Suprapubic skin (tissue), 3 donors: ENCODE measurements at regions not wholly inside any gene's neighbourhood (a gene's known extent, or its start where the extent isn't known, plus 50 kb on each side); places are given as distances from the start of the nearest gene placed in this dataset.
"Not testable (repeated sequence)": the region's sequence is repeated elsewhere in the genome, so short reads cannot be mapped to it uniquely, and the experiment has no call there.

Experiments used
- CTCF ChIP-seq, 2 donors: fragments of 200-600 bp in 1 of 2; fragments of 450-650 bp in 1 of 2; sonication (generic) in 1 of 2; IDR thresholded peaks; one replicate each; pipeline ENCODE4 v1.5.1; 2016 to 2019; ENCODE audit warnings: antibody characterized with exemption in 2 of 2, mild to moderate bottlenecking in 1 of 2, moderate library complexity in 1 of 2
- EP300 ChIP-seq: sonication (generic); formaldehyde crosslinking; IDR thresholded peaks from one replicate; pipeline ENCODE4 v1.6.1; 2017; ENCODE audit warnings: antibody characterized with exemption

DNA sequence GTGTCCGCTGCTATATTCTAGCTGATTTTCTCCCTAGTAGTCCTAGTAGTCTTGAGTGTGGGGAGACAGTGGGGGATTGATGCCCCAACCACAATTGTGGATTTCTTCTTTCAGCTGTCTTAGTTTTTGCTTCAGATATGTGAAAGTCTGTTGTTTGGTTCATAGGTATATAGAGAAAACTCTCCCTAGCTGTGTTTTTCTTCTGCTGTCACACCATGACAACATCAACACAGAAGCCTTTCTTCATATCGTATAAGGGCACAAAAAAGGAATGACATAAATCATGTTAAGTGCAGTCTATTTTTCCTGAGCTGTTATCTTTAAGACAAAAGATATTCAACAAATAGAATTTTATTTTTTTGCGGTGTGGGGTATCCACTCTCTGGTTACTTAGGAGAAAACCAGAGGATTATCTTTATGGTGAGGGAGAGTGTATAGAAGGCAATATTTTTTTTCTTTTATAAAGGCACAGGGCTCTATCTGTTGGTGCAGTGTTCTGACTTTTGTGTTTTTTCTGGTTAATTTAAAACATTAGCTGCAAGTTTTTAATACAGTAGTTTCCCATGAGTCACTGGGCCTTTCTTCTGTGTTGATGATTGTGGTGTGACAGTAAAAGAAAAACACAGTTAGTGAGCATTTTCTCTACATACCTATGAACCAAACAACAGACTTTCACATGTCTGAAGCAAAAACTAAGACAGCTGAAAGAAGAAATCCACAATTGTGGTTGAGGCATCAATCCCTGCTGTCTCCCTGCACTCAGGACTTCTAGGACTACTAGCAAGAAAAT lies 139.3 kb upstream of the PLGLB2 start:
- not testable (repeated sequence) for TF ChIP-seq CTCF (IDR thresholded peaks at IDR 0.05); EP300
